NCI-H524 treated with DMSO at 0.1 percent for 48 hours (cell line): ENCODE measurements at regions not wholly inside any gene's neighbourhood (a gene's known extent, or its start where the extent isn't known, plus 50 kb on each side); places are given as distances from the start of the nearest gene placed in this dataset.
"Not testable (repeated sequence)": the region's sequence is repeated elsewhere in the genome, so short reads cannot be mapped to it uniquely, and the experiment has no call there.

Experiments used
- DNase-seq: peaks from one replicate; lab custom pipeline; 2025; lab: John Stamatoyannopoulos, UW

- no peak for DNase-seq
Measured at GRCh38 chr5:89213573-89213972, 330.6 kb upstream of the MEF2C start.

GRCh38 chr5:89211836-89212235 is 328.9 kb upstream of the MEF2C start:
- no peak for DNase-seq

DNA sequence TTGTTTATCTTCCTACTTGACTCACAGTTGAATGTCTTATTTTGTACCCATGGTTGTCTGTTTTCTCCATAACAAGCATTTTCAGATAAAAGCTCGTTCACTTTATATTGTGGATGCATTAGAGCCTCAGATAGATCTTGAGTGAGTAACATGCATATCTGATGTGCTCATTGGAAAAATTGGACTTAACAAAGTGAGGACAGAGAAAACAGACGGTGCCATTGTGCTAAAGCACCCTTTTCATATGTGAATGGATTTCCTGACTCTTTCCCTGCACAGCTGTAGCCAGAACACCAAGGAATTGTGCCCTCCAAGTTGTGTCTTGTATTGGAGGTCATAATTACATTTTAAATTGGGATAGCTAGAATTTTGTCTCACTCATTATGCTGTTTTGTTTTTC is 325.8 kb upstream of the MEF2C start:
- DNase-seq, result no peak

DNA sequence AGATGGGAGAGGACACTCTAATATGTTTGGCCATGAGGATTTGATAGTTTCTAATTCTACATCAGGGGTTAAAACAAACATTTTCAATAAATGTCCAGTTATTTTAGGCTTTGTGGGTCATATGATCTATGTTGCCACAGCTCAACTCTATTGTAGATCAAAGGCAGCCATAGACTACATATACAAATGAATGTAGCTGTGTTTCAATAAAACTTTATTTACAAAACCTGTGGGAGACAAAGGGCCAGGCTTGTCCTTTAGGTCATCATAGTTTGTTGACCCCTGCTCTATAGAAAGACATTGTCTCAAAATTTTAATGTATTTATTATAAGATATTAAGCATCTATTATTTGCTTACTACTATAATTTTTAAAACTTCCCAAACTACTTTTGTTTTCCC is 325.4 kb upstream of the MEF2C start:
- DNase-seq, result no peak

GRCh38 chr5:89204756-89205155 is 321.8 kb upstream of the MEF2C start:
- no peak for DNase-seq

DNA sequence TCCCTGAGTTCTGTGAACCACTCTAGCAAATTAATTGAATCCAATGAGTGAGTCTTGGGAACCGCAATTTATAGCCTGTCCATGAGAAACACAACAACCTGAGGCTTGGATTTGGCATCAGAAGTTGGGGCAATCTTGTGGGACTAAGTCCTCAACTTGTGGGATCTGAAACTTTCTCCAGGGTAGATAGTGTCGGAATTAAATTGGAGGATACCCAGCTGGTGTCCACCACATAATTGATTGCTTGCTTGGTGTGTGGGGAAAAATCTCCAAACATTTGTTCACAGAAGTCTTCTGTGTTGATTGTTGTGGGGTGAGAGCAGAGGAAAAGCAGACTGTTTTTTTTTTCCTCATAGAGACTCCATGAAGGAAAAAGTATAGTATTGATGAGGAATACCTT is 320.6 kb upstream of the MEF2C start:
- DNase-seq, result no peak

GRCh38 chr5:89200899-89201298 is 317.9 kb upstream of the MEF2C start:
- no peak for DNase-seq

DNA sequence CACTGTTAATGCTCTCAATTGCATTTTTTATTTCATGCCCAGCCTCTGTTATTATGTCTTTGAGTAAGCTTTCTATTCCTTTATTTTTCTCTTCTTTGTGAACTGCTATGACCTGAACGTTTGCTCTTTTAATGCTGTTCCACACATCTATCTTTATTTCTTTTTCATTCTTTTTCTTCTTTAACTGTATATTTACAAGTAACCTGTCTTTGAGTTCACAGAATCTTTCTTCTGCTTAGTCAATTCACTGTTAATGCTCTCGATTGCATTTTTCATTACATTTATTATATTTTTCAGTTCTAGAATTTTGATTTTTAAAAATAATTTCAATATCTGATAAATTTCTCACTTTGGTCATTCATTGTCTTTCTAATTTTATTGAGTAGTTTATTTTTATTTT is 316.3 kb upstream of the MEF2C start:
- DNase-seq, result no peak

- no peak for DNase-seq
Measured at GRCh38 chr5:89191374-89191773, 308.4 kb upstream of the MEF2C start.

DNA sequence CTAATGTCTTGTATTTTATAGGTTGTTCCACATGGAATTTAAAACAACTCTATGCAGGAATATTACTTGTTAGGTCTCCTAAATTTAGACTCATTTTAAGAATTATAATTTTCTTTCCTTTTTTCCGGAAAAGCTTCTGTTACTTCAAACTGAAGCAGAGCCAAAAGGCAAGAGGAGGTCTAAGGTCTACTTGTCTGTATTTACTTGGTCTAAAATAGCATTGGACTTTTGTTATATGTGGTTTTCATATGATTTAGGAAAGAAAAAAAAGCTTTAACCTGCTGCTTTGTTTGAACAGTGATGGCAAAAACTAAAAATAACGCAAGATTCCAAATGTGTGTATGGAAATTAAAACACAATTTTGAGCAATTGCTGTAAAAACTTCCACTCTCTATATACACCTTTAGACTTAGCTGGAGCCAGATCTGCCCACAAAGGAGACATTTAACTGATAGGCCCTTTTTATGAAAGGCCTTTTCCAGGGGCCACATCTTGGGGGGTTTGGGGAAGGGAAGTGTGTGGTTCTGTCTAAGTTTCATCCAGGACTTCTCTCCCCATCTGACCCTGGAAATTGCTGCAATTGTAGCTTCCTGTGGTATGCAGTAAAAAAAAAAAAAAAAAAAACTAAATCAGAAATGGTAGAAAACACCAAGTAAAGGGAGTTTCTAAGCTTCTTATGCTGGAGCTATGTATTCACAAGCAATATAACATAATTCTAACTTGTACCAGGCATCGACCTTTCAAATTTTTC is 307.7 kb upstream of the MEF2C start:
- no peak for DNase-seq

- DNase-seq, result no peak
Measured at GRCh38 chr5:89187883-89188465, 305.0 kb upstream of the MEF2C start.

DNA sequence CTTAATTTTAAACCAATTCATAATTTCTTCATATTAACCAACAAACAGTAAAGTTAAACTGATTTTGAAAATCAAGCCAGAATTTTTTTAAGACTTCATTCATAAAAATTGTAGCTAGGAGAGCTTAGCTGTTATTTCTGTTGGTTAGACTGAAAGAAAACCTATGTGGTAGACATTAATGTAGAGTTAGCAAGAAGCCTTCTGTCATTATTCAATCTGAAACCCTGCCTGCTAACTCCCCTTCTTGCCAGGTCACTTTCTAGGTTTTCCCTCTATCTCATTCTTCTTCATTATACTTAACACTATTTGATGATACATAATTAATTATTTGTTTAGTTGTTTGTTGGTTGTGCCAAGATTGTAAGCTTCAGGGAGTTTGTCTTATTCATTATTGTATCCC is 304.3 kb upstream of the MEF2C start:
- DNase-seq, result no peak

- no peak for DNase-seq
Measured at GRCh38 chr5:89181546-89181945, 298.6 kb upstream of the MEF2C start.

DNA sequence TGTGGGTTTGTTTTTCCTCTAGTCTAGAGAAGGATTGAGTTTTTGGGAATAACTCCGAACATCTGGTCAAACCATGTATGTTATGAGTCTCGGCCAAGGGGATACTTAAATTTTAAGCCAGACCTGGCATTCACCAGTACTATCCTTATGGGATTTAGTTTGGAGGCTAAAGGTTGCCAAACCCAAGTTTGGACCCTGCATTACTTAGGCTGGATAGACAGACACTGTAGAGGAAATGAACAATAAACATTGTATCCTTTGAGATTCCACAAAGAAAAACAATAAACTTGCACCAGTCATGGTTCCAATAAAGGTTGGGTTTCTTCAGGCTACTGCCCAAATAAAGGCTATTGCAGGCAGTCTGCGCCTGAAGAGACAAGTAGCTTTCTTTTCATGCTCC is 296.7 kb upstream of the MEF2C start:
- DNase-seq, result no peak

GRCh38 chr5:89178541-89178940 is 295.6 kb upstream of the MEF2C start:
- no peak for DNase-seq

- no peak for DNase-seq
Measured at GRCh38 chr5:89173528-89173927, 290.5 kb upstream of the MEF2C start.

GRCh38 chr5:89168766-89169165 is 285.8 kb upstream of the MEF2C start:
- no peak for DNase-seq

DNA sequence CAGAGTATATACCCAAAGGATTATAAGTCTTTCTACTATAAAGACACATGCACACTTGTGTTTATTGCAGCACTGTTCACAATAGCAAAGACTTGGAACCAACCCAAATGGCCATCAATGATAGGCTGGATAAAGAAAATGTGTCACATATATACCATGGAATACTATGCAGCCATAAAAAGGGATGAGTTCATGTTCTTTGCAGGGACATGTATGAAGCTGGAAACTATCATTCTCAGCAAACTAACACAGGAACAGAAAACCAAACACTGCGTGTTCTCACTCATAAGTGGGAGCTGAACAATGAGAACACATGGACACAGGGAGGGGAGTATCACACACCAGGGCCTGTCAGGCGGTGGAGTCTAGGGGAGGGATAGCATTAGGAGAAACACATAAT is 281.7 kb upstream of the MEF2C start:
- DNase-seq, result not testable (repeated sequence)

- DNase-seq, result no peak
Measured at GRCh38 chr5:89156226-89156625, 273.2 kb upstream of the MEF2C start.

- no peak for DNase-seq
Measured at GRCh38 chr5:89147031-89147430, 264.0 kb upstream of the MEF2C start.

DNA sequence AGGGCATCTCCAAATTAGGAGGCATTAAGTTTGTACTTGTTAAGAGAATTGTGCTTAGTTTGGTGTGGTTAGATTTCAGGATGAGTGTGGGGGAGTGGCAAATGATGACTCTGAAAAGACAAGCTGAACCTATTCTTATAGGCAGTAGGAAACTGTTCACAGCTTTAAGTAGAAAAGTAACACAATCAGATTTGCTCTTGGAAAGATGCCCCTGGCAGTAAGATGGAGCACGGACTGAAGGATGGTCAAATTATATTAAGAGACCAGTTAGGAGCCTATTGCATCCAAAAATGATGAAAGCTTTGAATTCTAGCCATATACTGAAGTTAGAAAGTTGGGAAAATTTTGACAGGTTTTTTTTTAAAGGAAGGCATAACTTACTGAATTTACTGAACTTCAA is 254.2 kb upstream of the MEF2C start:
- DNase-seq, result no peak

DNA sequence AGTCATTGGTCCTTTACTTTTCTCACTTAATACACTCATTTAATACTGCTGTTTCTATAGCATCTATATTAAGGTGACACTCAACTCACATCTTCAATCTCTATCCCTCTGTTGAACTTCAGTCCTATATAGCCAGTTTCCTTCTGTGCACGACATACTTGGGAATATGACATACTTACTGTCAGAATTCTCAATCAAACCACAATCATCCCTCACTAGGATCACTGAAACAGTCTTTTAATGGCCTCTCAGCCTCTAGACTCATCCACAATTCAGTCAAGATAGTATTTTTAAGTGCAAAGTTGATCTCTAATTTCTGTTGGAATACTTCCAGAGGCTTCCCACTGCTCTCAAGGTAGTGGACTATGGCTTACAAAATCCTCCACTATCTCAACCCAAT is 251.0 kb upstream of the MEF2C start:
- DNase-seq, result no peak

- no peak for DNase-seq
Measured at GRCh38 chr5:89133129-89133528, 250.1 kb upstream of the MEF2C start.

DNA sequence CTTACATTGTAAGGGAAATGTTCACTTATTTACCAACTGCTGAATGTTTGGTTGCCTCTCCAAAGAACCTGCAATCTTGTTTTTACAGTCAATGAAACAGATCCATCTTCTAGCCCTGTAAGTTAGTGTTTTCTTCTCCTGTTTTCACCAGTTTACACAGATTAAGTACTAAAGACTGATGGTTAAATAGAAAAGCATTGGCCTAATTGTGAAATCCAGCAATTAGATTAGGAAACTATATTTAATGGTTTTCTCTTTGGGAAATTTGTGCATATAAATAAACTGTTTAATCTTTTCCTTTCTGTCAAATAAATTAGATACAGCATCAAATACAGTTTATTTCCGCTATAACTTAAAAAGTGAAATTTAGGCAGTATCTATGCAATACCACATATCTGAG is 247.9 kb upstream of the MEF2C start:
- no peak for DNase-seq
